Cardiac fibroblast (primary cell): ENCODE measurements at regions not wholly inside any gene's neighbourhood (a gene's known extent, or its start where the extent isn't known, plus 50 kb on each side); places are given as distances from the start of the nearest gene placed in this dataset.
"Not testable (repeated sequence)": the region's sequence is repeated elsewhere in the genome, so short reads cannot be mapped to it uniquely, and the experiment has no call there.

Experiments
- DNase-seq, 2 donors: peaks; one replicate each; pipeline versions ENCODE4 v3.0.0 to v3.0.0-alpha.2; 2010; ENCODE audit warnings: low read depth in 2 of 2
- H3K4me3 ChIP-seq, 2 donors: replicated peaks in 1 of 2; 1 replicate in 1 of 2; 2 replicates in 1 of 2; pipeline ENCODE4 v1.5.1; 2011; ENCODE audit warnings: low read depth in 2 of 2, low read length in 2 of 2, mild to moderate bottlenecking in 2 of 2, moderate library complexity in 1 of 2
- TF ChIP-seq, protein P1 (sequence below): IDR thresholded peaks from one replicate; pipeline ENCODE4 v1.5.1; 2011; ENCODE audit warnings: low read depth, mild to moderate bottlenecking, low read length, inconsistent platforms

DNA sequence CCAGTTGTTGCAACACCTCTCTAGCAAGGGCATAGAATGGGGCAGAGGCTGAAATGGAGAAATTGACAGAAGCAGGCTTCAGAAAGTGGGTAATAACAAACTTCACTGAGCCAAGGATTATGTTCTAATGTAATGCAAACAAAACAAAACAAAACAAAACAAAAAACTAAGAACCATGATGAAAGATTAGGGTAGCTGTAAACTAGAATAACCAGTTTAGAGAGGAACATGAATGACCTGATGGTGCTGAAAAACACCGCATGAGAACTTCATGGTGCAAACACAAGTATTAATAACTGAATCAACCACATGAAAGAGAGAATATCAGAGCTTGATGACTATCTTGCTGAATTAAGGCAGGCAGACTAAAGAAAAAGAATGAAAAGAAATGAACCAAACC, 1707.7 kb downstream of the BRINP3 start:
- TF ChIP-seq, protein P1, sequence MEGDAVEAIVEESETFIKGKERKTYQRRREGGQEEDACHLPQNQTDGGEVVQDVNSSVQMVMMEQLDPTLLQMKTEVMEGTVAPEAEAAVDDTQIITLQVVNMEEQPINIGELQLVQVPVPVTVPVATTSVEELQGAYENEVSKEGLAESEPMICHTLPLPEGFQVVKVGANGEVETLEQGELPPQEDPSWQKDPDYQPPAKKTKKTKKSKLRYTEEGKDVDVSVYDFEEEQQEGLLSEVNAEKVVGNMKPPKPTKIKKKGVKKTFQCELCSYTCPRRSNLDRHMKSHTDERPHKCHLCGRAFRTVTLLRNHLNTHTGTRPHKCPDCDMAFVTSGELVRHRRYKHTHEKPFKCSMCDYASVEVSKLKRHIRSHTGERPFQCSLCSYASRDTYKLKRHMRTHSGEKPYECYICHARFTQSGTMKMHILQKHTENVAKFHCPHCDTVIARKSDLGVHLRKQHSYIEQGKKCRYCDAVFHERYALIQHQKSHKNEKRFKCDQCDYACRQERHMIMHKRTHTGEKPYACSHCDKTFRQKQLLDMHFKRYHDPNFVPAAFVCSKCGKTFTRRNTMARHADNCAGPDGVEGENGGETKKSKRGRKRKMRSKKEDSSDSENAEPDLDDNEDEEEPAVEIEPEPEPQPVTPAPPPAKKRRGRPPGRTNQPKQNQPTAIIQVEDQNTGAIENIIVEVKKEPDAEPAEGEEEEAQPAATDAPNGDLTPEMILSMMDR: no peak
- H3K4me3 ChIP-seq: no peak overlapping the region
- no peak for DNase-seq

DNA sequence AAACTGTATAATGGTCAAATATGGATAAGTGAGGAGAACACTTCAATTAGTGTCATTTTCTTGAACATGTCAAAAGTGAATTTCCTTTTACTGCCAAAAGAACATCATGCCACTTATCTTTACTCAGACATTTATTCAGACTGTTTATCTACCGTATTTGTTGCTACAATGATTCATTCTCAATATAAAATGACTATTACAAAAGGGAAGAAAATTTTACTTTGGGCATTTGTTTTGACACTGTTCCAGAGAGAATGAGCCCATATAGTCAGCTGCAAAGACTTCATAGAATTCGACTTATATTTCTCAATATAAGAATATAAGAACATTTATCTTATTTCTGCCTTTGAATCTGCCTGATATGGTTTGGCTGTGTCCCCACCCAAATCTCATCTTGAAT, 1699.1 kb downstream of the BRINP3 start:
- TF ChIP-seq, protein P1: no peak
- no peak for DNase-seq
- no peak overlapping the region for H3K4me3 ChIP-seq

DNA sequence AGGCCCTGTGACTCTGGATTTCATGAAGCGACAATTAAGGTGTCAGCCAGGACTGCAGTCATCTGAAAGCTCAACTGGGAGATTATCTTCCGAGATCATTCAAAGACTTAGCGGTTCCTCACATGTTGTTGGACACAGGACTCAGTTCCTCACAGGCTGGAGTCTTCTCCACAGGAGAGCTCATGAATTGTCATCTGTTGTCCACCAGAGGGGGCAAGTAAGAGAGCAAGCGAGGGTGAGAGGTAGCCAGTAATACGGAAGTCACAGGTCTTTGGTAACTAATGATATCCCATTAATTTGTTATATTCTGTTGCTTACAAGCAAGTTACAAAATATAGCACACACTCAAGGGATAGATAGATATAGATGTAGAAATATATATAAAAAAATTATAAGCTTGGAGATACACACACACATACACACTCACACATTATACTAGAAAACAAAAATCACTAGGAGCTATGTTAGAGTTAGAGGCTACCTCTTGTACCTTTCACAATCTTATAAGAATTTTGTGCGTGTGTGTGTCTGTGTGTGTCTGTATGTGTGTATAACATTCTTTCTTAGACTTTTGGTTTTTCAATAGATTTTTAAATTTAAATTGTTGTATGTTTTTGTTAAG, 1695.3 kb downstream of the BRINP3 start:
- DNase-seq: peak; percentile 29 to 47
- TF ChIP-seq, protein P1: peak; percentile 28
- no peak overlapping the region for H3K4me3 ChIP-seq

DNA sequence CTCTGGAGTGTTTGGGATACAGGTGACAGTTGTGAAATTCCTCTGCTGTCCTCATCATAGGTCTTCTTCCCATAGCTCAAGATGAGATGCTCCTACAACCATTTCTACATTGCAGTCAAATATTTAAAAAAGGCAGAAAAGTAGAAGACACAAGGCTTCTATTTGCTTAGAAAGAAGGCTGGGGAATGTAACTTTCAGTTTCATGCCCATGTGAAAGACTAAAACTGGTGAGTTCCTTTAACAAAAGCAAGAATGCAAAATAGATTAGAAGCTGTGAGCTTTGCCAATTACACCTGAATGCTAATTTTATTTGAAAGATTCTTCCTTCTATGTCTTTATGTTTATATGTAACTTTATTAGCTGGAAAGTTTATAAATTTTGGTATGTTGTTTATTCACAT, 1682.7 kb downstream of the BRINP3 start:
- TF ChIP-seq, protein P1: no peak
- no peak for DNase-seq
- no peak overlapping the region for H3K4me3 ChIP-seq

DNA sequence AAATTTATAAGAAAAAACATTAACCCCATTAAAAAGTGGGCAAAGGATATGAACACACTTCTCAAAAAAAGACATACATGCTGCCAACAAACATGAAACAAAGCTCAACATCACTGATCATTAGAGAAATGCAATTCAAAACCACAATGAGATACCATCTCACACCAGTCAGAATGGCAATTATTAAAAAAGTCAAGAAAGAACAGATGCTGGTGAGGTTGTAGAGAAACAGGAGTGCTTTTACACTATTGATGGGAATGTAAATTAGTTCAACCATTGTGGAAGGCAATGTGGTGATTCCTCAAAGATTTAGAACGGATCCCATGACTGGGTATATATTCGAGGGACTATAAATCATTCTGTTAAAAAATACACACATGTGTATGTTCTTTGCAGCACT, 1665.5 kb downstream of the BRINP3 start:
- H3K4me3 ChIP-seq, DNase-seq: not testable (repeated sequence)

DNA sequence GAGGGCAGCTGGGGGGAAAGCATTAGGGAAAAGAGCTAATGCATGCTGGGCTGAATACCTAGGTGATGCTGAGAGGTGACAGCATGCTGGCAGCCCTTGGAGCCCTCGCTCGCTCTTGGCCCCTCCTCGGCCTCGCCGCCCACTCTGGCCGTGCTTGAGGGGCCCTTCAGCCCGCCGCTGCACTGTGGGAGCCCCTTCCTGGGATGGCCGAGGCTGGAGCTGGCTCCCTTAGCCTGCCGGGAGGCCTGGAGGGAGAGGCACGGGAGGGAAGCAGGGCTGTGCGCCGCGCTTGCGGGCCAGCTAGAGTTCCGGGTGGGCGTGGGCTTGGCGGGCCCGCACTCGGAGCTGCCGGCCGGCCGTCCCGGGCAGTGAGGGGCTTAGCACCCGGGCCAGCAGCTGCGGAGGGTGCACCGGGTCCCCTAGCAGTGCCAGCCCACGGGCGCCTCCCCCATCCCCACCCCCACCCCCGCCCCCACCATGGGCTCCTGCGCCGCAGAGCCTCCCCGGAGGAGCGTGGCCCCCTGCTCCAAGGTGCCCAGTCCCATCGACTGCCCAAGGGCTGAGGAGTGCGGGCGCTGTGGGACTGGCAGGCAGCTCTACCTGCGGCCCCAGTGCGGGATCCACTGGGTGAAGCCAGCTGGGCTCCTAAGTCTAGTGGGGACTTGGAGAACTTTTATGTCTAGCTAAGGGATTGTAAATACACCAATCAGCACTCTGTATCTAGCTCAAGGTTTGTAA, 1664.7 kb downstream of the BRINP3 start:
- DNase-seq, H3K4me3 ChIP-seq: not testable (repeated sequence)

DNA sequence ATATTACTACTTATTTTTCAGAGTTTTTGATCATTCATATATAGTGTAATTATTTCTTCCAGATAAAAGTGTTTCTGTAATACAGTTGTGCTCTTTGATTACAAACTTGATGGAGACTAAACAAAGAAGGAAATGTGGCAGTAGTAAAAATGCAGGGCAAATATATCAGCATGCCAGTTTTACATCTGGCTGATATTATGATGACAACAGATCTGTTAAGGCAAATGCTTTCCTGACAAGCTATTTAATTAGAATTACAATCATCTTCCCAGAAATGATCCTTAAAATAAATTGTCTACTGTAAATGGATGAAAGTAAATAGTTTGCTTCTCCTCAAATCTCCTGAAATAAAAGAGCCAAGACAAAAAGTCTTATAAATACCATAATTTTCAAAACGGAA, 1659.8 kb downstream of the BRINP3 start:
- no peak overlapping the region for H3K4me3 ChIP-seq
- TF ChIP-seq, protein P1: no peak
- no peak for DNase-seq

DNA sequence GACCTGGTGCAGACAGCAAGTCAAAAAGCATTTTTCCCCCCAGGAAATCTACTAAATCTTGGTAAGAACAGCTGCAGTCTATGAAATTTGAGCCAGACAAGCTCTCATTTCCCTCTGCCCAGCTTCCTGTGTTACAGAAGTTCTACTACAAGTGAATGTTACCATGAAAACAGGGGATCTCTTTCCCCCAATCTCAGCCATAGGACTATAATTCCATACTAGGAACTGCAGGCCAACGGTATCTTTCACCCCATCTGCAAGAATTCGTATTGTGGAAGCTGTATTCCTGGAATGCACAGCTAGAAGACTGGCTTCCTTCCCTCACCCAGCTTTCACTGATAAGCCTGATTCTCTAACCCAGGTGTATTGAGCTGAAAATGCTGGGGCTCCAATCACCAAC, 1655.4 kb downstream of the BRINP3 start:
- TF ChIP-seq, protein P1: no peak
- H3K4me3 ChIP-seq: no peak overlapping the region
- DNase-seq: no peak
